ENCODE measurements at regions not wholly inside any gene's neighbourhood (a gene's known extent, or its start where the extent isn't known, plus 50 kb on each side); places are given as distances from the start of the nearest gene placed in this dataset.

DNA sequence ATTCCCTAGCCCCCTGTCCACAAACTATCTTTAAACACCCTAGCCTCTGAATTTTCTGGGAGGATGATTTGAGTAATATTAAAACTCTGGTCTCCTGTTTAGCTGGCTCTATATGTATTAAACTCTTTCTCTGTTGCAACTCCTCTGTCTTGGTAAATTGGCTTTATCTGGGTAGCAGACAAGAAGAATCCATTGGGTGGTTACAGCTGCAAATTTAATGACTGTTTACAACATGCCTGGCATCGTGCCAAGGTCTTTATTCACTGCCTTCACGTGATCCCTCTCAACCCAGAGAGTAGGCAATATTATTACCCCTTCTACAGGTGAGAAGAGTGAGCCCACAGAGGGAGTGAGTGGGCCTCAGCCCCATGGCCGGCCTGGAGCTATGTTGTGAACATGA lies 77.8 kb upstream of the MYL2 start:
- RAD21 ChIA-PET (ENCODE audit: unreplicated experiment) = no interaction called here
- TF ChIP-seq, protein P1, sequence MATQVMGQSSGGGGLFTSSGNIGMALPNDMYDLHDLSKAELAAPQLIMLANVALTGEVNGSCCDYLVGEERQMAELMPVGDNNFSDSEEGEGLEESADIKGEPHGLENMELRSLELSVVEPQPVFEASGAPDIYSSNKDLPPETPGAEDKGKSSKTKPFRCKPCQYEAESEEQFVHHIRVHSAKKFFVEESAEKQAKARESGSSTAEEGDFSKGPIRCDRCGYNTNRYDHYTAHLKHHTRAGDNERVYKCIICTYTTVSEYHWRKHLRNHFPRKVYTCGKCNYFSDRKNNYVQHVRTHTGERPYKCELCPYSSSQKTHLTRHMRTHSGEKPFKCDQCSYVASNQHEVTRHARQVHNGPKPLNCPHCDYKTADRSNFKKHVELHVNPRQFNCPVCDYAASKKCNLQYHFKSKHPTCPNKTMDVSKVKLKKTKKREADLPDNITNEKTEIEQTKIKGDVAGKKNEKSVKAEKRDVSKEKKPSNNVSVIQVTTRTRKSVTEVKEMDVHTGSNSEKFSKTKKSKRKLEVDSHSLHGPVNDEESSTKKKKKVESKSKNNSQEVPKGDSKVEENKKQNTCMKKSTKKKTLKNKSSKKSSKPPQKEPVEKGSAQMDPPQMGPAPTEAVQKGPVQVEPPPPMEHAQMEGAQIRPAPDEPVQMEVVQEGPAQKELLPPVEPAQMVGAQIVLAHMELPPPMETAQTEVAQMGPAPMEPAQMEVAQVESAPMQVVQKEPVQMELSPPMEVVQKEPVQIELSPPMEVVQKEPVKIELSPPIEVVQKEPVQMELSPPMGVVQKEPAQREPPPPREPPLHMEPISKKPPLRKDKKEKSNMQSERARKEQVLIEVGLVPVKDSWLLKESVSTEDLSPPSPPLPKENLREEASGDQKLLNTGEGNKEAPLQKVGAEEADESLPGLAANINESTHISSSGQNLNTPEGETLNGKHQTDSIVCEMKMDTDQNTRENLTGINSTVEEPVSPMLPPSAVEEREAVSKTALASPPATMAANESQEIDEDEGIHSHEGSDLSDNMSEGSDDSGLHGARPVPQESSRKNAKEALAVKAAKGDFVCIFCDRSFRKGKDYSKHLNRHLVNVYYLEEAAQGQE (IDR thresholded peaks at IDR 0.05; ENCODE audit: low read depth, low read length) = no peak
- TF ChIP-seq FOXM1 (IDR thresholded peaks at IDR 0.05; ENCODE audit: low read depth, low read length) = no peak
- TF ChIP-seq EP300 (IDR thresholded peaks at IDR 0.05; ENCODE audit: borderline replicate concordance in 1 of 2, control insufficient read depth in 1 of 2, low read depth in 2 of 2, low read length in 2 of 2) = no peak
- TF ChIP-seq SP1 (IDR thresholded peaks at IDR 0.05; ENCODE audit: low read depth, low read length) = no peak
- TF ChIP-seq WRNIP1 (IDR thresholded peaks at IDR 0.05; ENCODE audit: borderline replicate concordance, low read depth, low read length) = no peak
- TF ChIP-seq ZNF207 (IDR thresholded peaks at IDR 0.05; ENCODE audit: borderline replicate concordance) = no peak
- TF ChIP-seq GATAD2B (conservative IDR thresholded peaks at IDR 0.05; ENCODE audit: low read depth) = no peak
- TF ChIP-seq, protein P2, sequence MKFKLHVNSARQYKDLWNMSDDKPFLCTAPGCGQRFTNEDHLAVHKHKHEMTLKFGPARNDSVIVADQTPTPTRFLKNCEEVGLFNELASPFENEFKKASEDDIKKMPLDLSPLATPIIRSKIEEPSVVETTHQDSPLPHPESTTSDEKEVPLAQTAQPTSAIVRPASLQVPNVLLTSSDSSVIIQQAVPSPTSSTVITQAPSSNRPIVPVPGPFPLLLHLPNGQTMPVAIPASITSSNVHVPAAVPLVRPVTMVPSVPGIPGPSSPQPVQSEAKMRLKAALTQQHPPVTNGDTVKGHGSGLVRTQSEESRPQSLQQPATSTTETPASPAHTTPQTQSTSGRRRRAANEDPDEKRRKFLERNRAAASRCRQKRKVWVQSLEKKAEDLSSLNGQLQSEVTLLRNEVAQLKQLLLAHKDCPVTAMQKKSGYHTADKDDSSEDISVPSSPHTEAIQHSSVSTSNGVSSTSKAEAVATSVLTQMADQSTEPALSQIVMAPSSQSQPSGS (IDR thresholded peaks at IDR 0.05; ENCODE audit: low read length) = no peak
- no peak for TF ChIP-seq RAD21 (IDR thresholded peaks at IDR 0.05; ENCODE audit: insufficient read depth, low read depth, low read length)
- TF ChIP-seq TCF12 (IDR thresholded peaks at IDR 0.05; ENCODE audit: low read depth, low read length) = no peak
- TF ChIP-seq, protein P3, sequence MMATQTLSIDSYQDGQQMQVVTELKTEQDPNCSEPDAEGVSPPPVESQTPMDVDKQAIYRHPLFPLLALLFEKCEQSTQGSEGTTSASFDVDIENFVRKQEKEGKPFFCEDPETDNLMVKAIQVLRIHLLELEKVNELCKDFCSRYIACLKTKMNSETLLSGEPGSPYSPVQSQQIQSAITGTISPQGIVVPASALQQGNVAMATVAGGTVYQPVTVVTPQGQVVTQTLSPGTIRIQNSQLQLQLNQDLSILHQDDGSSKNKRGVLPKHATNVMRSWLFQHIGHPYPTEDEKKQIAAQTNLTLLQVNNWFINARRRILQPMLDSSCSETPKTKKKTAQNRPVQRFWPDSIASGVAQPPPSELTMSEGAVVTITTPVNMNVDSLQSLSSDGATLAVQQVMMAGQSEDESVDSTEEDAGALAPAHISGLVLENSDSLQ (IDR thresholded peaks at IDR 0.05) = no peak
- TF ChIP-seq RUNX3 (IDR thresholded peaks at IDR 0.05; ENCODE audit: low read length) = no peak
- TF ChIP-seq SMAD5 (IDR thresholded peaks at IDR 0.05; ENCODE audit: low read depth) = no peak
- no peak for TF ChIP-seq SPI1 (IDR thresholded peaks at IDR 0.05; ENCODE audit: borderline replicate concordance, insufficient read depth, low read depth, low read length)
- TF ChIP-seq HDAC6 (IDR thresholded peaks at IDR 0.05; ENCODE audit: unreplicated experiment) = no peak
- TF ChIP-seq HCFC1 (IDR thresholded peaks at IDR 0.05; ENCODE audit: low read length) = no peak
- no peak for TF ChIP-seq IKZF1 (conservative IDR thresholded peaks at IDR 0.05)
- TF ChIP-seq HDGF (IDR thresholded peaks at IDR 0.05) = no peak
- TF ChIP-seq TAF1 (IDR thresholded peaks at IDR 0.05; ENCODE audit: borderline replicate concordance, low read depth, low read length) = no peak
- FAIRE-seq (no peak), ATAC-seq (no peak), DNase-seq (ENCODE audit: low read depth, low spot score) (no peak)
- POLR2A ChIA-PET = no interaction called here
- intact Hi-C loops (cut with micrococcal nuclease; ENCODE audit: unreplicated experiment) = no loop called here
- in situ Hi-C loops (cut with MboI) = no loop called here
- Histone ChIP-seq H3K4me2 (ENCODE audit: control insufficient read depth, insufficient read depth) (no peak overlapping the region), H2AFZ (ENCODE audit: control insufficient read depth, low read depth, low read length) (no peak overlapping the region), H3K79me2 (ENCODE audit: control insufficient read depth, insufficient read depth, low read length) (no peaks in the 10 kb centered on the region), H3K36me3 (ENCODE audit: control insufficient read depth in 2 of 2, insufficient read depth in 2 of 2, low read length in 1 of 2) (no peaks in the 10 kb centered on the region), H3K9me3 (replicated peaks; ENCODE audit: control insufficient read depth, insufficient read depth, low read length) (no peaks in the 10 kb centered on the region; the same call in 1 of the 3 replicates), H4K20me1 (ENCODE audit: control insufficient read depth, insufficient read depth) (no peaks in the 10 kb centered on the region), H3K9ac (ENCODE audit: control insufficient read depth, insufficient read depth, low read length) (no peak overlapping the region), H3K27me3 (replicated peaks in 1 of 2; ENCODE audit: control insufficient read depth in 2 of 2, insufficient read depth in 2 of 2, low read length in 1 of 2) (no peaks in the 10 kb centered on the region), H3K4me1 (ENCODE audit: control insufficient read depth, insufficient read depth, low read length) (no peaks in the 10 kb centered on the region), H3K4me3 (no peak overlapping the region), H3K27ac (ENCODE audit: control insufficient read depth, insufficient read depth) (no peak overlapping the region)
- CTCF ChIA-PET = no interaction called here
- WGBS (ENCODE audit: insufficient coverage, insufficient replicate concordance, low lambda C conversion rate, missing lambda C conversion rate) = 8% methylated on average over 3 of the region's 3 CpGs
- no TSS peak for BruUV-seq (replicated peaks)
- SMC1A ChIA-PET (ENCODE audit: uncharacterized antibody, unreplicated experiment) = interaction anchor here (0.9 kb wide), 1 partner anchor 8 kb away, joined by 3 read pairs; no protein-coding TSS in a partner anchor
